GM12891 (cell line): ENCODE measurements at regions not wholly inside any gene's neighbourhood (a gene's known extent, or its start where the extent isn't known, plus 50 kb on each side); places are given as distances from the start of the nearest gene placed in this dataset.

ENCODE experiments used
- PAX5 ChIP-seq: IDR thresholded peaks from 2 replicates; pipeline ENCODE4 v1.6.1; 2011; ENCODE audit warnings: low read length, moderate library complexity, mild to moderate bottlenecking; ENCODE audit not compliant: insufficient read depth, severe bottlenecking
- POLR2A ChIP-seq: IDR thresholded peaks from 2 replicates; pipeline ENCODE4 v1.6.1; 2011; ENCODE audit warnings: low read depth, low read length, control low read depth
- POLR2AphosphoS5 ChIP-seq: IDR thresholded peaks from 2 replicates; pipeline ENCODE4 v1.6.1; 2011; ENCODE audit warnings: low read depth, low read length, control low read depth
- POU2F2 ChIP-seq: IDR thresholded peaks from 2 replicates; pipeline ENCODE4 v1.6.1; 2011; ENCODE audit warnings: low read depth, mild to moderate bottlenecking, control low read depth, low read length, moderate library complexity
- SPI1 ChIP-seq: IDR thresholded peaks from 2 replicates; pipeline ENCODE4 v1.6.1; 2011; ENCODE audit warnings: low read depth, low read length, control low read depth
- TAF1 ChIP-seq: IDR thresholded peaks from 2 replicates; pipeline ENCODE4 v1.6.1; 2011; ENCODE audit warnings: low read depth, low read length, control low read depth

DNA sequence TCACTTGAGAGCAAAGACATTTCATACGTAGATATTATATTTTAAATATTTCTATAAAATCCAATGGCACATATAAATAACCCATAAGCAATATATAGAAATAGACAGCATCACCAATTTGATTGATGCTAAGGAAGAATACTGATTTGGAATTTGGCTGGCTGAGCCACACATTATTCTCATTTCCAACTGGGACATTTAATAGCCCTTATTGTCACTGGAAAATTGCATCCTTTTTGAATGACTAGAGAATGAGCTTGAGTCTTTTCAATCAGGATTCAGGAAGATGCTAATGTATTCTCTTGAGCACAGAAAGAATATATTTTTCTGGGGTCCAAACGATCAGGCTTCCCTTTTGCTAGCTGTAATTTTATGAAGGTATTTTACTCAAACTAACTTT lies 70.9 kb upstream of the KCNH8 start:
- no peak for TF ChIP-seq POLR2AphosphoS5
- TF ChIP-seq POLR2A = no peak
- no peak for TF ChIP-seq TAF1
- TF ChIP-seq SPI1 = no peak
- TF ChIP-seq POU2F2 = no peak
- TF ChIP-seq PAX5 = no peak
